HCT116 (cell line): ENCODE measurements at regions not wholly inside any gene's neighbourhood (a gene's known extent, or its start where the extent isn't known, plus 50 kb on each side); places are given as distances from the start of the nearest gene placed in this dataset.
"Not testable (repeated sequence)": the region's sequence is repeated elsewhere in the genome, so short reads cannot be mapped to it uniquely, and the experiment has no call there.

Source experiments
- ATAC-seq: fragments of 200-7000 bp; cut with Tn5 transposase; 2 replicates; pipeline ENCODE4 v1.9.1; 2020; ENCODE audit warnings: mild to moderate bottlenecking, moderate library complexity
- BruUV-seq: library from RNA; stranded (reverse); fragments of 400-500 nt; replicated peaks from 2 replicates; lab custom pipeline; 2021; lab: Mats Ljungman, UMichigan
- CTCF ChIA-PET: fragments of 300-600 bp; sonication (Branson Sonifier 250); formaldehyde crosslinking; loops from one replicate; lab custom pipeline; 2021; ENCODE audit warnings: antibody characterized with exemption; lab: Charles Lee
- POLR2A ChIA-PET: fragments of 300-600, 350-600 bp; sonication (Branson Sonifier 250); formaldehyde crosslinking; loops from one replicate; lab custom pipeline; 2021; ENCODE audit warnings: antibody characterized with exemption; lab: Charles Lee
- RAD21 ChIA-PET, 2 experiments: fragments of 300-600 bp; sonication (Branson Sonifier 250); formaldehyde crosslinking; loops; one replicate each; lab custom pipeline; 2023; ENCODE audit warnings: low total read pairs in 2 of 2; ENCODE audit not compliant: uncharacterized antibody in 2 of 2, unreplicated experiment in 2 of 2, low non-redundant PET in 1 of 2; lab: Charles Lee
- DNase-seq: peaks from one replicate; pipeline ENCODE4 v3.0.0-alpha.2; 2010; ENCODE audit warnings: low read depth, low spot score
- H2AFZ ChIP-seq: fragments of 200-600 bp; shearing (Covaris generic), sonication (generic); 2 replicates; pipeline ENCODE4 v1.6.1; 2017; ENCODE audit warnings: low read depth, mixed run types, mixed read lengths, antibody characterized with exemption, low read length; ENCODE audit not compliant: poor library complexity, severe bottlenecking
- H3K27ac ChIP-seq: 2 replicates; pipeline ENCODE4 v1.5.1; 2012; ENCODE audit warnings: low read depth, low read length
- H3K27me3 ChIP-seq: fragments of 200-600 bp; sonication (generic); 2 replicates; pipeline ENCODE4 v1.6.1; 2016; ENCODE audit warnings: mixed run types, low read length, mixed read lengths; ENCODE audit not compliant: insufficient read depth
- H3K36me3 ChIP-seq, 2 experiments: fragments of 200-500 bp in 1 of 2; fragments of 200-600 bp in 1 of 2; sonication (Bioruptor generic) in 1 of 2; sonication (generic) in 1 of 2; 2 replicates each; pipeline versions ENCODE4 v1.5.1 to v1.6.1; 2014 to 2016; ENCODE audit warnings: low read length in 2 of 2, inconsistent platforms in 1 of 2, mixed read lengths in 1 of 2, mixed run types in 1 of 2; ENCODE audit not compliant: insufficient read depth in 2 of 2, control insufficient read depth in 1 of 2
- H3K4me1 ChIP-seq, 2 experiments: fragments of 200-600 bp in 1 of 2; sonication (generic) in 1 of 2; 2 replicates each; pipeline versions ENCODE4 v1.5.1 to v1.6.1; 2012 to 2017; ENCODE audit warnings: low read length in 2 of 2, inconsistent platforms in 1 of 2, mild to moderate bottlenecking in 1 of 2, mixed read lengths in 1 of 2, mixed run types in 1 of 2, moderate library complexity in 1 of 2; ENCODE audit not compliant: insufficient read depth in 2 of 2, control insufficient read depth in 1 of 2
- H3K4me2 ChIP-seq: fragments of 200-600 bp; sonication (generic); 2 replicates; pipeline ENCODE4 v1.6.1; 2017; ENCODE audit warnings: mixed run types, low read length, mixed read lengths
- H3K4me3 ChIP-seq, 2 experiments: fragments of 200-600 bp in 1 of 2; sonication (generic) in 1 of 2; replicated peaks in 1 of 2; 2 replicates each; pipeline ENCODE4 v1.5.1; 2011 to 2016; ENCODE audit warnings: low read length in 2 of 2, control low read depth in 1 of 2, low read depth in 1 of 2, mild to moderate bottlenecking in 1 of 2, mixed read lengths in 1 of 2, mixed run types in 1 of 2
- H3K79me2 ChIP-seq: fragments of 200-600 bp; sonication (generic); 2 replicates; pipeline ENCODE4 v1.6.1; 2017; ENCODE audit warnings: mild to moderate bottlenecking, mixed run types, low read length, moderate library complexity, mixed read lengths; ENCODE audit not compliant: insufficient read depth
- H3K9ac ChIP-seq: fragments of 200-600 bp; sonication (generic); 2 replicates; pipeline ENCODE4 v1.6.1; 2016; ENCODE audit warnings: low read length, mixed read lengths
- H3K9me2 ChIP-seq: fragments of 200-600 bp; sonication (generic), shearing (Covaris generic); 2 replicates; pipeline ENCODE4 v1.6.1; 2017; ENCODE audit warnings: mixed run types, mild to moderate bottlenecking, moderate library complexity; ENCODE audit not compliant: insufficient read depth
- H3K9me3 ChIP-seq, 2 experiments: fragments of 200-500 bp in 1 of 2; fragments of 200-600 bp in 1 of 2; sonication (Bioruptor generic) in 1 of 2; sonication (generic) in 1 of 2; 2 replicates each; pipeline ENCODE4 v1.6.1; 2014 to 2017; ENCODE audit warnings: low read length in 2 of 2, mixed read lengths in 2 of 2, inconsistent platforms in 1 of 2, low read depth in 1 of 2, mild to moderate bottlenecking in 1 of 2, mixed run types in 1 of 2, moderate library complexity in 1 of 2; ENCODE audit not compliant: control insufficient read depth in 1 of 2, insufficient read depth in 1 of 2
- H4K20me1 ChIP-seq: fragments of 200-600 bp; sonication (generic), shearing (Covaris generic); 2 replicates; pipeline ENCODE4 v1.6.1; 2017; ENCODE audit warnings: mixed run types, mild to moderate bottlenecking, moderate library complexity; ENCODE audit not compliant: insufficient read depth
- CBX3 ChIP-seq: IDR thresholded peaks from 2 replicates; pipeline ENCODE4 v1.6.1; 2012; ENCODE audit warnings: low read depth
- CEBPB ChIP-seq: IDR thresholded peaks from 2 replicates; pipeline ENCODE4 v1.6.1; 2012; ENCODE audit warnings: low read depth
- CTCF ChIP-seq, 3 experiments: fragments of 200-600 bp in 1 of 3; sonication (generic) in 1 of 3; IDR thresholded peaks in 2 of 3; conservative IDR thresholded peaks in 1 of 3; 2 replicates each; pipeline ENCODE4 v1.5.1; 2012 to 2017; ENCODE audit warnings: low read depth in 2 of 3, low read length in 2 of 3, antibody characterized with exemption in 1 of 3, borderline replicate concordance in 1 of 3, control low read depth in 1 of 3, mild to moderate bottlenecking in 1 of 3, mixed read lengths in 1 of 3, mixed run types in 1 of 3, moderate library complexity in 1 of 3; ENCODE audit not compliant: insufficient read depth in 1 of 3
- EGR1 ChIP-seq: IDR thresholded peaks from 2 replicates; pipeline ENCODE4 v1.6.1; 2012; ENCODE audit warnings: low read depth
- ELF1 ChIP-seq: IDR thresholded peaks from 2 replicates; pipeline ENCODE4 v1.6.1; 2012; ENCODE audit warnings: low read depth, borderline replicate concordance
- EZH2phosphoT487 ChIP-seq: fragments of 200-600 bp; IDR thresholded peaks from 2 replicates; pipeline ENCODE4 v1.6.1; 2018; ENCODE audit warnings: antibody characterized with exemption, borderline replicate concordance
- JUND ChIP-seq: IDR thresholded peaks from 2 replicates; pipeline ENCODE4 v1.6.1; 2012
- MAX ChIP-seq: IDR thresholded peaks from 2 replicates; pipeline ENCODE4 v1.6.1; 2012
- RAD21 ChIP-seq: IDR thresholded peaks from 2 replicates; pipeline ENCODE4 v1.6.1; 2012; ENCODE audit warnings: low read depth, mild to moderate bottlenecking
- SIN3A ChIP-seq: IDR thresholded peaks from 2 replicates; pipeline ENCODE4 v1.6.1; 2012; ENCODE audit warnings: low read depth
- SP1 ChIP-seq: IDR thresholded peaks from 2 replicates; pipeline ENCODE4 v1.6.1; 2012; ENCODE audit warnings: low read depth
- YY1 ChIP-seq: IDR thresholded peaks from 2 replicates; pipeline ENCODE4 v1.6.1; 2011; ENCODE audit warnings: low read length, low read depth, moderate library complexity, mild to moderate bottlenecking; ENCODE audit not compliant: insufficient replicate concordance; ENCODE audit errors: extremely low read depth
- ZBTB33 ChIP-seq: IDR thresholded peaks from 2 replicates; pipeline ENCODE4 v1.6.1; 2011; ENCODE audit warnings: mild to moderate bottlenecking, low read length, moderate library complexity; ENCODE audit not compliant: insufficient replicate concordance; ENCODE audit errors: extremely low read depth
- ZNF274 ChIP-seq: fragments of 200-500 bp; sonication (Bioruptor generic); IDR thresholded peaks from 2 replicates; pipeline ENCODE4 v1.6.1; 2014; ENCODE audit warnings: mild to moderate bottlenecking, low read depth, low read length, inconsistent platforms
- intact Hi-C: fragments of 100-400 bp; cut with micrococcal nuclease; formaldehyde crosslinking; loops from 2 replicates; pipeline ENCODE4 v1.10.0; 2022
- TF ChIP-seq, protein P1 (sequence below): IDR thresholded peaks from 2 replicates; pipeline ENCODE4 v1.6.1; 2012; ENCODE audit warnings: low read depth

DNA sequence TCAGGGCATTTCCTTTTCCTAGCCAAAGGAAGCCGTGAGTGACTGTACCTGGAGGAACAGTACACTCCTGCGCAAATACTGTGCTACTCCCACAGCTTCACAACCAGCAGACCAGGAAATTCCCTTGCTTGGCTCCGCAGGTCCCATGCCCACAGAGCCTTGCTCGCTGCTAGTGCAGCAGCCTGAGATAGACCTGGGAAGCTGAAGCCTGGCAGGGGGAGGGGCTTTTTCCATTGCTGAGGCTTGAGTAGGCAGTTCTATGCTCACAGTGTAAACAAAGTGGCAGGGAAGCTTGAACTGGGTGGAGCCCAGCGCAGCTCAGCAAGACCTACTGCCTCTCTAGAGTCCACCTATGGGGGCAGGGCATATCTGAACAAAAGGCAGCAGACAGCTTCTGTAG, 291.2 kb downstream of the HGF start:
- Histone ChIP-seq H2AFZ (no peak overlapping the region), H3K27ac (no peak overlapping the region), H3K9me2 (no peaks in the 10 kb centered on the region), H3K9ac (no peak overlapping the region), H3K27me3 (no peaks in the 10 kb centered on the region), H3K79me2 (no peaks in the 10 kb centered on the region), H3K4me3 (no peak overlapping the region)
- intact Hi-C loops = no loop called here
- ChIA-PET CTCF (no interaction called here), POLR2A (no interaction called here)
- TF ChIP-seq CTCF (IDR thresholded peaks at IDR 0.05 in 2 of 3, conservative IDR thresholded peaks at IDR 0.05 in 1 of 3; ENCODE audit: borderline replicate concordance in 1 of 3, insufficient read depth in 1 of 3, low read depth in 2 of 3, low read length in 2 of 3) (no peak), SP1 (no peak), ELF1 (no peak), RAD21 (no peak), JUND (no peak), ZBTB33 (no peak), CEBPB (no peak), CBX3 (no peak), MAX (no peak), SIN3A (no peak), EGR1 (no peak), EZH2phosphoT487 (no peak), YY1 (no peak), ZNF274 (no peak)
- TF ChIP-seq, protein P1, sequence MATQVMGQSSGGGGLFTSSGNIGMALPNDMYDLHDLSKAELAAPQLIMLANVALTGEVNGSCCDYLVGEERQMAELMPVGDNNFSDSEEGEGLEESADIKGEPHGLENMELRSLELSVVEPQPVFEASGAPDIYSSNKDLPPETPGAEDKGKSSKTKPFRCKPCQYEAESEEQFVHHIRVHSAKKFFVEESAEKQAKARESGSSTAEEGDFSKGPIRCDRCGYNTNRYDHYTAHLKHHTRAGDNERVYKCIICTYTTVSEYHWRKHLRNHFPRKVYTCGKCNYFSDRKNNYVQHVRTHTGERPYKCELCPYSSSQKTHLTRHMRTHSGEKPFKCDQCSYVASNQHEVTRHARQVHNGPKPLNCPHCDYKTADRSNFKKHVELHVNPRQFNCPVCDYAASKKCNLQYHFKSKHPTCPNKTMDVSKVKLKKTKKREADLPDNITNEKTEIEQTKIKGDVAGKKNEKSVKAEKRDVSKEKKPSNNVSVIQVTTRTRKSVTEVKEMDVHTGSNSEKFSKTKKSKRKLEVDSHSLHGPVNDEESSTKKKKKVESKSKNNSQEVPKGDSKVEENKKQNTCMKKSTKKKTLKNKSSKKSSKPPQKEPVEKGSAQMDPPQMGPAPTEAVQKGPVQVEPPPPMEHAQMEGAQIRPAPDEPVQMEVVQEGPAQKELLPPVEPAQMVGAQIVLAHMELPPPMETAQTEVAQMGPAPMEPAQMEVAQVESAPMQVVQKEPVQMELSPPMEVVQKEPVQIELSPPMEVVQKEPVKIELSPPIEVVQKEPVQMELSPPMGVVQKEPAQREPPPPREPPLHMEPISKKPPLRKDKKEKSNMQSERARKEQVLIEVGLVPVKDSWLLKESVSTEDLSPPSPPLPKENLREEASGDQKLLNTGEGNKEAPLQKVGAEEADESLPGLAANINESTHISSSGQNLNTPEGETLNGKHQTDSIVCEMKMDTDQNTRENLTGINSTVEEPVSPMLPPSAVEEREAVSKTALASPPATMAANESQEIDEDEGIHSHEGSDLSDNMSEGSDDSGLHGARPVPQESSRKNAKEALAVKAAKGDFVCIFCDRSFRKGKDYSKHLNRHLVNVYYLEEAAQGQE = no peak
- TF ChIP-seq, all 23 proteins: peak for 0
- ATAC-seq (no peak), DNase-seq (no peak)
- Histone ChIP-seq H3K36me3 (no peaks in the 10 kb centered on the region), H3K9me3 (no peaks in the 10 kb centered on the region), H3K4me2 (no peak overlapping the region), H3K4me1 (no peaks in the 10 kb centered on the region), H4K20me1 (no peaks in the 10 kb centered on the region)
- BruUV-seq = no TSS peak
- RAD21 ChIA-PET = no interaction called here

DNA sequence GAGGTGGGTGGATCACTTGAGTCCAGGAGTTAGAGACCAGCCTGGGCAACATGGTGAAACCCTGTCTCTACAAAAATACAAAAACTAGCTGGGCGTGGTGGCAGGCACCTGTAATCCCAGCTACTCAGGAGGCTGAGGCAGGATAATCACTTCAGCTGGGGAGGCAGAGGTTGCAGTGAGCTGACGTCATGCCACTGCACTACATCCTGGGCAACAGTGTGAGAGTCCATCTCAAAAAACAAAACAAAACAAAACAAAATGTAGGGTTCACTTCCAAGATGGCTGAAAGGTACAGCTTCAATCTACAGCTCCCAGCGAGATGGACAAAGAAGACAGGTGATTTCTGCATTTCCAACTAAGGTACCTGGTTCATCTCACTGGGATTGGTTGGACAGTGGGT, 291.6 kb downstream of the HGF start:
- intact Hi-C loops, ATAC-seq, BruUV-seq, POLR2A ChIA-PET, H3K4me3 ChIP-seq, H3K36me3 ChIP-seq, H3K4me2 ChIP-seq, H3K9ac ChIP-seq, H3K4me1 ChIP-seq, H3K27ac ChIP-seq, H3K9me2 ChIP-seq, H3K27me3 ChIP-seq, H4K20me1 ChIP-seq, RAD21 ChIA-PET, DNase-seq, H2AFZ ChIP-seq, H3K79me2 ChIP-seq, CTCF ChIA-PET, H3K9me3 ChIP-seq: not testable (repeated sequence)
